ENCODE measurements at regions not wholly inside any gene's neighbourhood (a gene's known extent, or its start where the extent isn't known, plus 50 kb on each side); places are given as distances from the start of the nearest gene placed in this dataset.
A peak's percentile ranks its signal among the peaks of the same experiment; 100 is the strongest.

- Histone ChIP-seq H3K36me3 (ENCODE audit: control insufficient read depth, insufficient read depth, low read length, severe bottlenecking) (no peaks in the 10 kb centered on the region), H3K27me3 (replicated peaks; ENCODE audit: control insufficient read depth, insufficient read depth, low read length) (no peaks in the 10 kb centered on the region), H3K9me3 (ENCODE audit: control insufficient read depth, low read length) (no peaks in the 10 kb centered on the region), H3K9ac (ENCODE audit: low read length) (no peak overlapping the region), H3K4me1 (ENCODE audit: control insufficient read depth, insufficient read depth, low read length) (no peaks in the 10 kb centered on the region), H3K4me3 (ENCODE audit: low read length) (peak overlapping the region; percentile 13)
- peak; percentile 70 for DNase-seq (ENCODE audit: low read depth)
Observed at GRCh38 chr14:84750763-84751554, 779.0 kb upstream of the FLRT2 start.

- no peaks in the 10 kb centered on the region for H3K9me3 ChIP-seq (ENCODE audit: control insufficient read depth, low read length)
- no peaks in the 10 kb centered on the region for H3K4me1 ChIP-seq (ENCODE audit: control insufficient read depth, insufficient read depth, low read length)
- H3K9ac ChIP-seq (ENCODE audit: low read length) = no peak overlapping the region
- no peaks in the 10 kb centered on the region for H3K27me3 ChIP-seq (replicated peaks; ENCODE audit: control insufficient read depth, insufficient read depth, low read length)
- no peaks in the 10 kb centered on the region for H3K36me3 ChIP-seq (ENCODE audit: control insufficient read depth, insufficient read depth, low read length, severe bottlenecking)
- no peak overlapping the region for H3K4me3 ChIP-seq (ENCODE audit: low read length)
- DNase-seq (ENCODE audit: low read depth) = no peak
Observed at GRCh38 chr14:84751745-84752144, 778.2 kb upstream of the FLRT2 start.

GRCh38 chr14:84760489-84761126 lies 769.3 kb upstream of the FLRT2 start:
- peaks cover 24% of the 10 kb centered on the region for H3K9me3 ChIP-seq (ENCODE audit: control insufficient read depth, low read length)
- DNase-seq (ENCODE audit: low read depth) = peak; percentile 52
- H3K36me3 ChIP-seq (ENCODE audit: control insufficient read depth, insufficient read depth, low read length, severe bottlenecking) = no peaks in the 10 kb centered on the region
- H3K4me3 ChIP-seq (ENCODE audit: low read length) = no peak overlapping the region
- no peaks in the 10 kb centered on the region for H3K27me3 ChIP-seq (replicated peaks; ENCODE audit: control insufficient read depth, insufficient read depth, low read length)
- H3K4me1 ChIP-seq (ENCODE audit: control insufficient read depth, insufficient read depth, low read length) = peaks cover 3% of the 10 kb centered on the region
- H3K9ac ChIP-seq (ENCODE audit: low read length) = no peak overlapping the region

- Histone ChIP-seq H3K4me1 (ENCODE audit: control insufficient read depth, insufficient read depth, low read length) (no peaks in the 10 kb centered on the region), H3K36me3 (ENCODE audit: control insufficient read depth, insufficient read depth, low read length, severe bottlenecking) (no peaks in the 10 kb centered on the region), H3K4me3 (ENCODE audit: low read length) (no peak overlapping the region), H3K9me3 (ENCODE audit: control insufficient read depth, low read length) (peaks cover 27% of the 10 kb centered on the region), H3K27me3 (replicated peaks; ENCODE audit: control insufficient read depth, insufficient read depth, low read length) (no peaks in the 10 kb centered on the region), H3K9ac (ENCODE audit: low read length) (no peak overlapping the region)
- no peak for DNase-seq (ENCODE audit: low read depth)
Observed at GRCh38 chr14:84767434-84767833, 762.5 kb upstream of the FLRT2 start.

- H3K4me1 ChIP-seq (ENCODE audit: control insufficient read depth, insufficient read depth, low read length) = no peaks in the 10 kb centered on the region
- H3K9me3 ChIP-seq (ENCODE audit: control insufficient read depth, low read length) = peaks cover 7% of the 10 kb centered on the region
- peak; percentile 20 for DNase-seq (ENCODE audit: low read depth)
- no peak overlapping the region for H3K9ac ChIP-seq (ENCODE audit: low read length)
- H3K4me3 ChIP-seq (ENCODE audit: low read length) = no peak overlapping the region
- no peaks in the 10 kb centered on the region for H3K27me3 ChIP-seq (replicated peaks; ENCODE audit: control insufficient read depth, insufficient read depth, low read length)
- no peaks in the 10 kb centered on the region for H3K36me3 ChIP-seq (ENCODE audit: control insufficient read depth, insufficient read depth, low read length, severe bottlenecking)
Observed at GRCh38 chr14:84770030-84770429, 759.9 kb upstream of the FLRT2 start.

GRCh38 chr14:84777356-84777755 lies 752.6 kb upstream of the FLRT2 start:
- Histone ChIP-seq H3K9me3 (ENCODE audit: control insufficient read depth, low read length) (no peaks in the 10 kb centered on the region), H3K9ac (ENCODE audit: low read length) (no peak overlapping the region), H3K36me3 (ENCODE audit: control insufficient read depth, insufficient read depth, low read length, severe bottlenecking) (no peaks in the 10 kb centered on the region), H3K4me1 (ENCODE audit: control insufficient read depth, insufficient read depth, low read length) (no peaks in the 10 kb centered on the region), H3K4me3 (ENCODE audit: low read length) (no peak overlapping the region), H3K27me3 (replicated peaks; ENCODE audit: control insufficient read depth, insufficient read depth, low read length) (no peaks in the 10 kb centered on the region)
- no peak for DNase-seq (ENCODE audit: low read depth)

- Histone ChIP-seq H3K9ac (ENCODE audit: low read length) (no peak overlapping the region), H3K4me1 (ENCODE audit: control insufficient read depth, insufficient read depth, low read length) (no peaks in the 10 kb centered on the region), H3K27me3 (replicated peaks; ENCODE audit: control insufficient read depth, insufficient read depth, low read length) (no peaks in the 10 kb centered on the region), H3K36me3 (ENCODE audit: control insufficient read depth, insufficient read depth, low read length, severe bottlenecking) (no peaks in the 10 kb centered on the region), H3K4me3 (ENCODE audit: low read length) (no peak overlapping the region), H3K9me3 (ENCODE audit: control insufficient read depth, low read length) (no peaks in the 10 kb centered on the region)
- no peak for DNase-seq (ENCODE audit: low read depth)
Observed at GRCh38 chr14:84782902-84783301, 747.0 kb upstream of the FLRT2 start.

GRCh38 chr14:84783511-84783910 lies 746.4 kb upstream of the FLRT2 start:
- Histone ChIP-seq H3K27me3 (replicated peaks; ENCODE audit: control insufficient read depth, insufficient read depth, low read length) (no peaks in the 10 kb centered on the region), H3K36me3 (ENCODE audit: control insufficient read depth, insufficient read depth, low read length, severe bottlenecking) (no peaks in the 10 kb centered on the region), H3K4me1 (ENCODE audit: control insufficient read depth, insufficient read depth, low read length) (no peaks in the 10 kb centered on the region), H3K9me3 (ENCODE audit: control insufficient read depth, low read length) (no peaks in the 10 kb centered on the region), H3K4me3 (ENCODE audit: low read length) (no peak overlapping the region), H3K9ac (ENCODE audit: low read length) (no peak overlapping the region)
- no peak for DNase-seq (ENCODE audit: low read depth)

- H3K9ac ChIP-seq (ENCODE audit: low read length) = no peak overlapping the region
- DNase-seq (ENCODE audit: low read depth) = peak; percentile 59
- H3K9me3 ChIP-seq (ENCODE audit: control insufficient read depth, low read length) = no peaks in the 10 kb centered on the region
- H3K4me1 ChIP-seq (ENCODE audit: control insufficient read depth, insufficient read depth, low read length) = no peaks in the 10 kb centered on the region
- H3K36me3 ChIP-seq (ENCODE audit: control insufficient read depth, insufficient read depth, low read length, severe bottlenecking) = no peaks in the 10 kb centered on the region
- H3K4me3 ChIP-seq (ENCODE audit: low read length) = no peak overlapping the region
- H3K27me3 ChIP-seq (replicated peaks; ENCODE audit: control insufficient read depth, insufficient read depth, low read length) = no peaks in the 10 kb centered on the region
Observed at GRCh38 chr14:84785996-84786395, 743.9 kb upstream of the FLRT2 start.

GRCh38 chr14:84789012-84789411 lies 740.9 kb upstream of the FLRT2 start:
- H3K36me3 ChIP-seq (ENCODE audit: control insufficient read depth, insufficient read depth, low read length, severe bottlenecking) = no peaks in the 10 kb centered on the region
- peaks cover 3% of the 10 kb centered on the region for H3K4me1 ChIP-seq (ENCODE audit: control insufficient read depth, insufficient read depth, low read length)
- no peak overlapping the region for H3K9ac ChIP-seq (ENCODE audit: low read length)
- H3K4me3 ChIP-seq (ENCODE audit: low read length) = no peak overlapping the region
- DNase-seq (ENCODE audit: low read depth) = no peak
- H3K9me3 ChIP-seq (ENCODE audit: control insufficient read depth, low read length) = no peaks in the 10 kb centered on the region
- H3K27me3 ChIP-seq (replicated peaks; ENCODE audit: control insufficient read depth, insufficient read depth, low read length) = no peaks in the 10 kb centered on the region

- Histone ChIP-seq H3K27me3 (replicated peaks; ENCODE audit: control insufficient read depth, insufficient read depth, low read length) (no peaks in the 10 kb centered on the region), H3K4me1 (ENCODE audit: control insufficient read depth, insufficient read depth, low read length) (peaks cover 3% of the 10 kb centered on the region), H3K4me3 (ENCODE audit: low read length) (no peak overlapping the region), H3K9me3 (ENCODE audit: control insufficient read depth, low read length) (no peaks in the 10 kb centered on the region), H3K9ac (ENCODE audit: low read length) (no peak overlapping the region), H3K36me3 (ENCODE audit: control insufficient read depth, insufficient read depth, low read length, severe bottlenecking) (no peaks in the 10 kb centered on the region)
- no peak for DNase-seq (ENCODE audit: low read depth)
Observed at GRCh38 chr14:84792722-84793410, 737.1 kb upstream of the FLRT2 start.

Measured in adipocyte (in vitro differentiated cells).